HG02938 (cell line): ENCODE measurements at regions not wholly inside any gene's neighbourhood (a gene's known extent, or its start where the extent isn't known, plus 50 kb on each side); places are given as distances from the start of the nearest gene placed in this dataset.
"Not testable (repeated sequence)": the region's sequence is repeated elsewhere in the genome, so short reads cannot be mapped to it uniquely, and the experiment has no call there.

Experiments used
- ATAC-seq: cut with Tn5 transposase; IDR thresholded peaks from one replicate; pipeline ENCODE4 v1.9.1; 2021; ENCODE audit warnings: mild to moderate bottlenecking, moderate library complexity; ENCODE audit not compliant: unreplicated experiment

GRCh38 chr16:5319799-5320198, 222.2 kb upstream of the EEF2KMT start:
- ATAC-seq: no peak

GRCh38 chr16:5315914-5316313, 218.3 kb upstream of the EEF2KMT start:
- no peak for ATAC-seq

GRCh38 chr16:5314377-5314776, 216.8 kb upstream of the EEF2KMT start:
- no peak for ATAC-seq

- ATAC-seq: no peak
Measured at GRCh38 chr16:5309946-5310611, 212.5 kb upstream of the EEF2KMT start.

GRCh38 chr16:5305023-5305422, 207.4 kb upstream of the EEF2KMT start:
- no peak for ATAC-seq

- ATAC-seq: no peak
Measured at GRCh38 chr16:5302372-5303114, 204.9 kb upstream of the EEF2KMT start.

- no peak for ATAC-seq
Measured at GRCh38 chr16:5298202-5298601, 200.6 kb upstream of the EEF2KMT start.

GRCh38 chr16:5296176-5296575, 198.6 kb upstream of the EEF2KMT start:
- ATAC-seq: no peak

GRCh38 chr16:5295304-5295703, 197.7 kb upstream of the EEF2KMT start:
- not testable (repeated sequence) for ATAC-seq

GRCh38 chr16:5282152-5282551, 184.6 kb upstream of the EEF2KMT start:
- not testable (repeated sequence) for ATAC-seq

GRCh38 chr16:5257462-5257861, 159.9 kb upstream of the EEF2KMT start:
- ATAC-seq: no peak

- no peak for ATAC-seq
Measured at GRCh38 chr16:5252791-5253190, 155.2 kb upstream of the EEF2KMT start.

GRCh38 chr16:5247403-5247802, 149.8 kb upstream of the EEF2KMT start:
- ATAC-seq: not testable (repeated sequence)

- ATAC-seq: not testable (repeated sequence)
Measured at GRCh38 chr16:5240278-5240626, 142.7 kb upstream of the EEF2KMT start.

GRCh38 chr16:5239472-5240277, 142.1 kb upstream of the EEF2KMT start:
- ATAC-seq: not testable (repeated sequence)

GRCh38 chr16:5235119-5235518, 137.5 kb upstream of the EEF2KMT start:
- no peak for ATAC-seq

- no peak for ATAC-seq
Measured at GRCh38 chr16:5234295-5235050, 136.9 kb upstream of the EEF2KMT start.

- no peak for ATAC-seq
Measured at GRCh38 chr16:5231246-5231759, 133.7 kb upstream of the EEF2KMT start.

GRCh38 chr16:5228369-5228768, 130.8 kb upstream of the EEF2KMT start:
- ATAC-seq: no peak

GRCh38 chr16:5225931-5226655, 128.5 kb upstream of the EEF2KMT start:
- ATAC-seq: no peak
